Thyroid gland (tissue), 4 donors: ENCODE measurements at regions not wholly inside any gene's neighbourhood (a gene's known extent, or its start where the extent isn't known, plus 50 kb on each side); places are given as distances from the start of the nearest gene placed in this dataset.

Source experiments
- POLR2A ChIP-seq, 2 donors: fragments of 450-650 bp; IDR thresholded peaks; one replicate each; pipeline ENCODE4 v1.6.1; 2017; ENCODE audit warnings: antibody characterized with exemption in 2 of 2, mild to moderate bottlenecking in 2 of 2, moderate library complexity in 1 of 2
- TF ChIP-seq, protein P1 (sequence below), 6 experiments: fragments of 200-600 bp in 3 of 6; fragments of 450-650 bp in 3 of 6; sonication (generic) in 3 of 6; IDR thresholded peaks; one replicate each; pipeline ENCODE4 v1.5.1; 2016 to 2019; ENCODE audit warnings: antibody characterized with exemption in 6 of 6, mild to moderate bottlenecking in 2 of 6, inconsistent platforms in 1 of 6, moderate library complexity in 1 of 6

- TF ChIP-seq, protein P1, sequence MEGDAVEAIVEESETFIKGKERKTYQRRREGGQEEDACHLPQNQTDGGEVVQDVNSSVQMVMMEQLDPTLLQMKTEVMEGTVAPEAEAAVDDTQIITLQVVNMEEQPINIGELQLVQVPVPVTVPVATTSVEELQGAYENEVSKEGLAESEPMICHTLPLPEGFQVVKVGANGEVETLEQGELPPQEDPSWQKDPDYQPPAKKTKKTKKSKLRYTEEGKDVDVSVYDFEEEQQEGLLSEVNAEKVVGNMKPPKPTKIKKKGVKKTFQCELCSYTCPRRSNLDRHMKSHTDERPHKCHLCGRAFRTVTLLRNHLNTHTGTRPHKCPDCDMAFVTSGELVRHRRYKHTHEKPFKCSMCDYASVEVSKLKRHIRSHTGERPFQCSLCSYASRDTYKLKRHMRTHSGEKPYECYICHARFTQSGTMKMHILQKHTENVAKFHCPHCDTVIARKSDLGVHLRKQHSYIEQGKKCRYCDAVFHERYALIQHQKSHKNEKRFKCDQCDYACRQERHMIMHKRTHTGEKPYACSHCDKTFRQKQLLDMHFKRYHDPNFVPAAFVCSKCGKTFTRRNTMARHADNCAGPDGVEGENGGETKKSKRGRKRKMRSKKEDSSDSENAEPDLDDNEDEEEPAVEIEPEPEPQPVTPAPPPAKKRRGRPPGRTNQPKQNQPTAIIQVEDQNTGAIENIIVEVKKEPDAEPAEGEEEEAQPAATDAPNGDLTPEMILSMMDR (IDR thresholded peaks at IDR 0.05): no peak
- no peak for TF ChIP-seq POLR2A (IDR thresholded peaks at IDR 0.05)
Observed at GRCh38 chr10:57864765-57865680, 402.7 kb downstream of the IPMK start.
